ENCODE measurements at regions not wholly inside any gene's neighbourhood (a gene's known extent, or its start where the extent isn't known, plus 50 kb on each side); places are given as distances from the start of the nearest gene placed in this dataset.
"Not testable (repeated sequence)": the region's sequence is repeated elsewhere in the genome, so short reads cannot be mapped to it uniquely, and the experiment has no call there.

GRCh38 chr4:60890743-60891142, 309.4 kb upstream of the ADGRL3 start:
- DNase-seq (ENCODE audit: insufficient read length, low spot score) = no peak
- FAIRE-seq = no peak
- no peak for TF ChIP-seq CTCF (IDR thresholded peaks at IDR 0.05; ENCODE audit: insufficient read depth, missing control alignments)

GRCh38 chr4:60891947-60892346, 308.2 kb upstream of the ADGRL3 start:
- DNase-seq (ENCODE audit: insufficient read length, low spot score) (no peak), FAIRE-seq (no peak)

GRCh38 chr4:60897415-60897814, 302.7 kb upstream of the ADGRL3 start:
- TF ChIP-seq CTCF (IDR thresholded peaks at IDR 0.05; ENCODE audit: insufficient read depth, missing control alignments) = no peak
- DNase-seq (ENCODE audit: insufficient read length, low spot score) (no peak), FAIRE-seq (peak; percentile 21)

More at GRCh38 chr4:60891947-60892346, 308.2 kb upstream of the ADGRL3 start:
- no peak for TF ChIP-seq CTCF (IDR thresholded peaks at IDR 0.05; ENCODE audit: insufficient read depth, missing control alignments)

GRCh38 chr4:60905162-60905561, 295.0 kb upstream of the ADGRL3 start:
- no peak for DNase-seq (ENCODE audit: insufficient read length, low spot score)
- FAIRE-seq = no peak
- no peak for TF ChIP-seq CTCF (IDR thresholded peaks at IDR 0.05; ENCODE audit: insufficient read depth, missing control alignments)

- FAIRE-seq = no peak
- no peak for TF ChIP-seq CTCF (IDR thresholded peaks at IDR 0.05; ENCODE audit: insufficient read depth, missing control alignments)
- no peak for DNase-seq (ENCODE audit: insufficient read length, low spot score)
These were observed 289.0 kb upstream of the ADGRL3 start for GRCh38 chr4:60911127-60911526.

- DNase-seq (ENCODE audit: insufficient read length, low spot score) (no peak), FAIRE-seq (no peak)
- no peak for TF ChIP-seq CTCF (IDR thresholded peaks at IDR 0.05; ENCODE audit: insufficient read depth, missing control alignments)
These were observed 287.1 kb upstream of the ADGRL3 start for GRCh38 chr4:60913002-60913401.

- DNase-seq (ENCODE audit: insufficient read length, low spot score) = no peak
- FAIRE-seq = no peak
- TF ChIP-seq CTCF (IDR thresholded peaks at IDR 0.05; ENCODE audit: insufficient read depth, missing control alignments) = no peak
These were observed 286.5 kb upstream of the ADGRL3 start for GRCh38 chr4:60913671-60914070.

GRCh38 chr4:60921735-60922134, 278.4 kb upstream of the ADGRL3 start:
- not testable (repeated sequence) for DNase-seq (ENCODE audit: insufficient read length, low spot score); FAIRE-seq
